HG03103 (cell line): ENCODE measurements at regions not wholly inside any gene's neighbourhood (a gene's known extent, or its start where the extent isn't known, plus 50 kb on each side); places are given as distances from the start of the nearest gene placed in this dataset.
"Not testable (repeated sequence)": the region's sequence is repeated elsewhere in the genome, so short reads cannot be mapped to it uniquely, and the experiment has no call there.

Experiments used
- ATAC-seq: cut with Tn5 transposase; IDR thresholded peaks from one replicate; pipeline ENCODE4 v1.9.1; 2021; ENCODE audit warnings: low read depth; ENCODE audit not compliant: unreplicated experiment

GRCh38 chr2:53075760-53076159 lies 691.8 kb upstream of the CHAC2 start:
- ATAC-seq, result no peak

- no peak for ATAC-seq
Measured at GRCh38 chr2:53067533-53067932, 700.1 kb upstream of the CHAC2 start.

DNA sequence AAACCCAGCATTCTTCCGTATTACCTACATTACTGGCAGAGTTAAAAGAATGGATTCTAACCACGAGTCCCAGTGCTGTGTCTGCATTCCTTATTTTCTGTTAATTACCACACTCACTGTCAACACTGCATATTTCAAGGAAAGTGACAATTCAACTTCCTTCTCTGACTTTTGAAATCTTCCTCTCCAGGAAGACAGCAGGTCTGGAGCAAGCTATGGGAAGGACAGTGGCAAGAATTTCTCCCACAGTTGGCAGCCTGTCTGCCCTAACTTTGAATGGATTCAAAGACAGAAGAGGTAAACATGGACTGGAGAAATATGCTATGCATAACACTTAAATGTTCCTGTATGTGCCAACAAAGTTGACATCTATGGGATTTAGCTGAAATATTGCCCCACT lies 700.5 kb upstream of the CHAC2 start:
- ATAC-seq, result no peak

DNA sequence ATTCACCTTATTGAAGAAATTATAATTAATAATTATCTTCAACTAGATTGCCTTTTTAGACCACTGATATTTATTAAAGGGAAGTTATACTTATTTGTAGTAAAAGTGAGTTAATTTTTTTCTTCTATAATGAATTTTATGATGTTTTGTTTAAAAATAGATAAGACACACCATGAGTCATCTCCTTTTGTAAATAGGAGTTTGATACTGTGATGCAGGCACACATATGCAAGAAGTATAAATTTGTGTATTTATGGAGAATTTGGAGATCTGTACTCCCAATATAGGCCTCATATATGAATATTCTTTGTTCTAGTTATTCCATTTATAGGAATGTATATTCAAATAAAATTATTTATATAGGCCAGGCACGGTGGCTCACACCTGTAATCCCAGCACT lies 703.5 kb upstream of the CHAC2 start:
- no peak for ATAC-seq

- ATAC-seq, result no peak
Measured at GRCh38 chr2:53058526-53058925, 709.1 kb upstream of the CHAC2 start.

DNA sequence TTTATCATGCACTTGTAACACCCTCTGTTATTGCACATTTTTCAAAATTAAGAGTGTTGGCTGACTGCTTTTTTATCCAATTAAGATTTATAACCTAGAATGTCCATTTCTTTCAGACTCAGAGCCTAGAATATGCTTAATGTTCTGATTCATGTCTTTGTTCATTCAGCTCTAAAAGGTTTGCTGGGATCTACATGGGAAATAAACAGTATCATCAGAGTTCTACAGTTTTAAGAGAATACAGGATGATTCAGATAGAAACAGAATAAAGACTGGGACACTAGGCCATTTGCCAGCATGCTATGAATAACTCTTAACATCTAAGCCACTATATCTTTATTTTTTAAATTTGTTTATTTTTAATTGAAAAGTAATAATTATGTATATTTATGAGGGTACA lies 713.7 kb upstream of the CHAC2 start:
- no peak for ATAC-seq

- no peak for ATAC-seq
Measured at GRCh38 chr2:53051157-53051556, 716.4 kb upstream of the CHAC2 start.

DNA sequence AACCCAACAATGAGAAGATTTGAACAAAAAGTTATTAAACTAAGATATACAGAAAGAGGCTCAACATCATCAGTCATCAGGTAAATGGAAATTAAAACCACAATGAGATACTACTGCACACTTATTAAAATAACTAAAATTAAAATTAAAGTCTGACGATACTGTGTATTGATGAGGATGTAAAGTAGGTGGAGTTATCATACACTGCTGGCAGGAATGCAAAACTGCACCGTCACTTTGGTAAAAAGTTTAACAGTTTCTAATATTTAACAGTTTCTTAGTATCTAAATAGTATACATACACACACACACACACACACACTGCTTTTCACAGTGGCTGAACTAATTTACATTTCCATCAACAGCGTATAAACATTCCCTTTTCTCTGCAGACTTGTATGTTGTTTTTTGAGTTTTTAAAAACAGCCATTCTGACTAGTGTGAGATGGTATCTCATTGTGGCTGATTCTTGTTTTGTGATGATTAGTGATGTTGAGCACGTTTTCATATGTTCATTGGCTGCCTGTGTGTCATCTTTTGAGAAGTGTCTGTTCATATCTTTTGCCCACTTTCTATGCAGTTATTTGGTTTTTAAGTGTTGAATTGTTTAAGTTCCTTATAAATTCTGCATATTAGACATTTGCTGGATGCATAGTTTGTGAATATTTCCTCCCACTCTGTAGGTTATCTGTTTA lies 726.9 kb upstream of the CHAC2 start:
- no peak for ATAC-seq

- no peak for ATAC-seq
Measured at GRCh38 chr2:53036196-53036595, 731.4 kb upstream of the CHAC2 start.

GRCh38 chr2:53035153-53035552 lies 732.5 kb upstream of the CHAC2 start:
- ATAC-seq, result no peak

DNA sequence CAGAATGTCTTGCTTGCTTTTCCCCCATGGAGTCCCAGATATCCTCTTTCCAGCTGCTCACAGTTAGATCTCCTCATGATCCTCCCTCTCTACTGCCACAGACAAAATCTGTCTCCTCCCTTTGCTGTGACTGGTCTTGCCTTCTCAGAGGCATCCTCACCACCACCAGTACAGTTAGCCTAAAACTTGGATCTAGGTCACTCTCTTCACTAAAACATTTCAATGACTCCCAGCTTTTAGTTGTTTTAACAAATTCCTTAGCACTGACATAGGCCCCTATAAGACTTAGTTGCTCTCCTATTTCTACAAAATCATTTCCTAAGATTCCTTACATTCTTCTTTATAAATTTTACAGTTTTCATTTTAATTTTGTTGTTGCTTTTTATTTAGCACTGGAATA lies 734.2 kb upstream of the CHAC2 start:
- ATAC-seq, result no peak

- no peak for ATAC-seq
Measured at GRCh38 chr2:53028746-53029423, 738.7 kb upstream of the CHAC2 start.

DNA sequence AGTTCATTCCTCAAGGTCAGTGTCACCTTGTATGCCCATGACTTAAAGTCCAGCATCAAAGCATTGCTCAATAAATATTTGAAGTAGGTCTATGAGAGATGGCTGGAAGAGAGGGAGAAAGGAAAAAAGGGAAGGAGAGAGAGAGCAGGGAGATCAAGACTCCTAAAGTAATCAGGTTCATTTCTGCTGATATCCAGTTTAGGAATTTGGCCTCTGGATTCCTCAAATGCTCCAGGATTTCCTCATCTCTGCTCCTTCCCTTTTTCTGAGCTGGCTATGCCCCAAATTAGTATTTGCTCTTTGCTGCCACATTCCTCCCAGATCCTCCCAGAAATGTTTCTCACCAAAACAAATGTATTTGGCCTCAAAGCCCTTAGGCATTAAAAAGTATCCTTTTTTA lies 739.4 kb upstream of the CHAC2 start:
- no peak for ATAC-seq

DNA sequence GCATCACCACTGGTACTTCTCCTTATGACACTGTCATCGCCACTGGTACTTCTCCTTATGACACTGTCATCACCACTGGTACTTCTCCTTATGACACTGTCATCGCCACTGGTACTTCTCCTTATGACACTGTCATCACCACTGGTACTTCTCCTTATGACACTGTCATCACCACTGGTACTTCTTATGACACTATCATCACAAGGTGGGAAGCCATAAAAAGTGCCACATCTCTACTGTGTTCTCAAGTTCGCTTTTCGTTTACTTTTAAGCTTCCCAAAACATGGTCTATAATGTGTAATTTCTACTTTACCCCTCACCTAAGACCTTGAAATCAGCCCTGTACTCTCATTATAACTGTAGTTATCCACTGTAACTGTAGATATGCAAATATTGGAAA lies 745.4 kb upstream of the CHAC2 start:
- ATAC-seq, result not testable (repeated sequence)

GRCh38 chr2:53021828-53022227 lies 745.8 kb upstream of the CHAC2 start:
- no peak for ATAC-seq

GRCh38 chr2:53021292-53021691 lies 746.3 kb upstream of the CHAC2 start:
- ATAC-seq, result no peak

GRCh38 chr2:53018825-53019425 lies 748.7 kb upstream of the CHAC2 start:
- no peak for ATAC-seq

DNA sequence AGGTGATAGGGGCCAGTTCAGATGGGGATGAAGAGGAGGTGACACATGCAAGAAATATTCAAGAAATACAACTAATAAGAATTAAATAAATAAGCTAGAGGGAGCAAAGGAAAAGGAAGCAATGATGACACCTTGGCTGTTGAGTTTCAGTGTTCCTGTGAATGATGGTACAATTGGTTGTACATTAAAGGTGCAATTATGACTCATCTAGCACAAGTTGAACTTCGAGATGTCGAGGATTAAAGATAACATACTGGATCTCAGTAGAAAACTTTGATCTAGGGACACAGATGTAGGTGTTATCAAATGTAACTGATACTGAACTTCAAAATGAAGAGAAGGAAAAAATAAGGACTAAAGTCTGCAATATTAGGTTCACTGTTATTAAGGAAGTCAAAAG lies 760.6 kb upstream of the CHAC2 start:
- ATAC-seq, result no peak

DNA sequence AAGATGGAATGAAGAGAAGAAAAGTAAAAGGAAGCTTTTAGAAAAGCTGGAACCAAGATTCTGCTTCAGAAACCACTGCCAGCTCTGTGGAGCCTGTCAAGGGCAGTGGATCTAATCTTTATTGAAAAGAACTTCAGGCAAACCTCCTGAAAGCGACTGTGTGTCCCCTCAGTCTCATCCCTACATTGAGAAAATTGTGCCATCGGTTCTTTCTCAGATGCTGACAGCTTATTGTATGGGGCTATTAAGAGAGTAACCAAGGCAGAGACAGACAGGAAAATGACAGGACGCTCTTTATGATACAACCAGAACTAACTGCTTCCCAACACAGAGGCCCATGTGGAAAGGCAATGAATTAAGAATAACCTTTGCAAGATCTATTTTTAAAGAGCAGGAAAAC lies 763.2 kb upstream of the CHAC2 start:
- no peak for ATAC-seq

DNA sequence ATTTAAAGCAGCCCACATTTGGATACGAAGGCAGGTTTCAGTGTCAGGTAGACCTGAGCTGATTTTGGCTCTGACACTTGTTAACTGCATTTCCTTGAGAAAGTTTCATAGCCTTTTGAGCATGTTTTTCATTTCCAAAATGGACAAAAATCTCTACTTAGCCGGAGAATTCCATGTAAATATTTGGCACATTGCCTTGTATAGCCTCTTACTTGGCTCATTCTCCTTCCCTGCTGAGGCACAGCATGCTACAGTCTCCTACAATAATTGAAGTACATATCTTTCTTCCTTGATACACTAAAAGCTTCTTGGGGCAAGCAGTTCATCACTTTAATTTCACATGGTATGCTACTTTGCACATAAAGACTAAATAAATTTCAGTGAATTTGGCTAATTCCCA lies 772.2 kb upstream of the CHAC2 start:
- no peak for ATAC-seq

DNA sequence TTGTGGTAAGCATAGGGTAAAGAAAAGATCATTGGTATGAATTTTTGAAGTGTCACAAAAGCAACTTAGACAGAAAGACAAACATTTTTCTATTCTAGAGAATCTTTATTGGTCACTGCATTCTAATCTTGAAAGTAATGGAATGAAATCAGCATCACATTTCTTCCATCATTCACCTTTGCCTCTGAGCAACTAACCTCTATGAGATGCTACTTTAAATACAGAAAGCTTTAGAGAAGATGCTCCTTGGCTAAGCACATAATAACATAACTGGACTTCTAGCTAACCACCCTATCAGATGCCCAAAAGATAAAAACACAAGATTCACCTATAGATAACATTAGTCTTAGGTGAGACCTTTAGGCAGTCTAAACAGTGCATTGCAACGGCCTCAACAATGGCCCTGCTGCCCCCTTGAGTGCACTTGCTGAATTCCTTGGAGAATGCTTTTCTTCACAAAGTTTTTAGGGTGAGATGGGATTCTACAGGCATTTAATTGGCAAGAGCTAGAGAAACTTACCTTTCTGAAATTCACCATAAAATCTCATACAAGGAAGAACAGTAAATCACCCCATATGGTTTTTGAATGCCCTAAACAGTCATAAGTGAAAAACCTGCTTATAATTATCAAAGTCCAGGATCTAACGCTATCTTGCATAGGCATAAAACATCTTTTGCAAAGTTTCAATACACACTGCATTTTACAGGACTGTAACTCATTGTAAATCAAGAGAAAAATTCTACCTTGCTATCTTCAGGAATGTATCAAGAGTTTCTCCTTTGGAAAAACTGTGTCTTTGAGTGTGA lies 791.3 kb upstream of the CHAC2 start:
- no peak for ATAC-seq
